Smooth muscle cell (in vitro differentiated cells): ENCODE measurements at regions not wholly inside any gene's neighbourhood (a gene's known extent, or its start where the extent isn't known, plus 50 kb on each side); places are given as distances from the start of the nearest gene placed in this dataset.

ENCODE experiments used
- DNase-seq: peaks from one replicate; lab custom pipeline; 2025; ENCODE audit not compliant: unreplicated experiment; lab: John Stamatoyannopoulos, UW
- H2AFZ ChIP-seq: fragments of 200-600 bp; sonication (generic); 2 replicates; pipeline ENCODE4 v1.6.0; 2016; ENCODE audit warnings: antibody characterized with exemption, low read depth, mild to moderate bottlenecking
- H3F3A ChIP-seq: fragments of 200-600 bp; sonication (generic); 2 replicates; pipeline ENCODE4 v1.6.0; 2017; ENCODE audit warnings: antibody characterized with exemption, low read depth
- H3K27ac ChIP-seq: fragments of 200-600 bp; sonication (generic); 2 replicates; pipeline ENCODE4 v1.5.1; 2016; ENCODE audit warnings: low read depth, mild to moderate bottlenecking
- H3K27me3 ChIP-seq: fragments of 200-600 bp; sonication (generic); 2 replicates; pipeline ENCODE4 v1.6.1; 2016; ENCODE audit warnings: low read depth, mild to moderate bottlenecking
- H3K36me3 ChIP-seq: fragments of 200-600 bp; sonication (generic); 2 replicates; pipeline ENCODE4 v1.5.1; 2016; ENCODE audit warnings: low read depth
- H3K4me1 ChIP-seq: fragments of 200-600 bp; sonication (generic); 2 replicates; pipeline ENCODE4 v1.5.1; 2016; ENCODE audit warnings: low read depth
- H3K4me2 ChIP-seq: fragments of 200-600 bp; sonication (generic); 2 replicates; pipeline ENCODE4 v1.6.0; 2016; ENCODE audit warnings: mild to moderate bottlenecking
- H3K4me3 ChIP-seq: fragments of 200-600 bp; sonication (generic); 2 replicates; pipeline ENCODE4 v1.5.1; 2016; ENCODE audit warnings: mild to moderate bottlenecking
- H3K79me2 ChIP-seq: fragments of 200-600 bp; sonication (generic); 2 replicates; pipeline ENCODE4 v1.6.0; 2016; ENCODE audit warnings: low read depth, mild to moderate bottlenecking
- H3K9ac ChIP-seq: fragments of 200-600 bp; sonication (generic); 2 replicates; pipeline ENCODE4 v1.6.0; 2016; ENCODE audit warnings: low read depth
- H3K9me3 ChIP-seq: fragments of 200-600 bp; sonication (generic); replicated peaks from 2 replicates; pipeline ENCODE4 v1.5.1; 2016; ENCODE audit warnings: low read depth
- H4K20me1 ChIP-seq: fragments of 200-600 bp; sonication (generic); 2 replicates; pipeline ENCODE4 v1.6.0; 2016; ENCODE audit warnings: low read depth
- WGBS: methylation state at CpG from one replicate; pipeline ENCODE4 v1.1.7; 2016; ENCODE audit warnings: low lambda C conversion rate; 5-methylcytosine and 5-hydroxymethylcytosine counted together
- TF ChIP-seq, protein P1 (sequence below): fragments of 200-600 bp; sonication (generic); IDR thresholded peaks from 2 replicates; pipeline ENCODE4 v1.5.1; 2017; ENCODE audit warnings: borderline replicate concordance, mild to moderate bottlenecking, antibody characterized with exemption; ENCODE audit not compliant: insufficient read depth, poor library complexity, severe bottlenecking

DNA sequence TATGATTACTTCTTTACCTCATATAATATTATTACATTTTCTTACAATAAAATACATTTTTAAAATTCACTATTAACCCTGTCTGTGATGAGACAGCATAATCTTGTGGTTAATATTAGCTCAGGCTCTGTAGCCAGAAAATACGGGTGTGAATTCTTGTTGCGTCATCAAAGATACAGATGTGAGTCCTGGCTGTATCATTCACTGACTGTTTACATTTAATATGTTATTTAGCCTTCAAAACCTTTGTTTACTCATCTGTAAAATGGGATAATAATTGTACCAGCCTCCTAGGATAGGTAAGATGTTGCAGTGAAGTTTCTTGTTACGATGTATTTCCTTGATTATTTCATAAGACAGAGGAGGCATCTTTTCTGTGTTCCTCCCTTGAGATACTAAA is 184.7 kb upstream of the PRPS1L1 start:
- no peak overlapping the region for H2AFZ ChIP-seq
- no peaks in the 10 kb centered on the region for H3K79me2 ChIP-seq
- no peak for DNase-seq
- no peak overlapping the region for H3K4me2 ChIP-seq
- no peak overlapping the region for H3K4me3 ChIP-seq
- H3K27me3 ChIP-seq: no peaks in the 10 kb centered on the region
- H4K20me1 ChIP-seq: no peaks in the 10 kb centered on the region
- 67% methylated on average over 3 of the region's 3 CpGs for WGBS
- no peaks in the 10 kb centered on the region for H3K9me3 ChIP-seq
- no peaks in the 10 kb centered on the region for H3K4me1 ChIP-seq
- no peak overlapping the region for H3K9ac ChIP-seq
- no peaks in the 10 kb centered on the region for H3K36me3 ChIP-seq
- H3F3A ChIP-seq: peaks cover 3% of the 10 kb centered on the region
- H3K27ac ChIP-seq: no peak overlapping the region
- TF ChIP-seq, protein P1, sequence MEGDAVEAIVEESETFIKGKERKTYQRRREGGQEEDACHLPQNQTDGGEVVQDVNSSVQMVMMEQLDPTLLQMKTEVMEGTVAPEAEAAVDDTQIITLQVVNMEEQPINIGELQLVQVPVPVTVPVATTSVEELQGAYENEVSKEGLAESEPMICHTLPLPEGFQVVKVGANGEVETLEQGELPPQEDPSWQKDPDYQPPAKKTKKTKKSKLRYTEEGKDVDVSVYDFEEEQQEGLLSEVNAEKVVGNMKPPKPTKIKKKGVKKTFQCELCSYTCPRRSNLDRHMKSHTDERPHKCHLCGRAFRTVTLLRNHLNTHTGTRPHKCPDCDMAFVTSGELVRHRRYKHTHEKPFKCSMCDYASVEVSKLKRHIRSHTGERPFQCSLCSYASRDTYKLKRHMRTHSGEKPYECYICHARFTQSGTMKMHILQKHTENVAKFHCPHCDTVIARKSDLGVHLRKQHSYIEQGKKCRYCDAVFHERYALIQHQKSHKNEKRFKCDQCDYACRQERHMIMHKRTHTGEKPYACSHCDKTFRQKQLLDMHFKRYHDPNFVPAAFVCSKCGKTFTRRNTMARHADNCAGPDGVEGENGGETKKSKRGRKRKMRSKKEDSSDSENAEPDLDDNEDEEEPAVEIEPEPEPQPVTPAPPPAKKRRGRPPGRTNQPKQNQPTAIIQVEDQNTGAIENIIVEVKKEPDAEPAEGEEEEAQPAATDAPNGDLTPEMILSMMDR: no peak

DNA sequence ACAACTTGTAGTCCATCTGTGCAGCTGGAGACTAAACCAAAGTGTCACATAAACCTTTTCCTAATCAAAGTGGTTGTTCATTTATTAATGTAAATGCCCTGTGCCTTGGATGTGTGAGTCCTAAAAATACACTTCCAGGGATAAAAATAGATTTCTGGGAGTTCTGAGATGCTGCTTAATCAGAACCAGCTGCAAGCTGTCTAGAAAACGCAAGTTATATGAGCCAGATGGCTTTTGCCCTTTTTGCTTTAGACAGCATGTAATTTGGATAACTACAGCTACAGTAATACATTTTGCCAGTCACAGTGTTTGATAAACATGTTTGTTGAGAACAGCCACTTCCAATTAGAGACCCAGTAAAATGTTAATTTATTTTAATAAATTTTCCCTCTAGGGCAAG is 185.1 kb upstream of the PRPS1L1 start:
- H3K9ac ChIP-seq: no peak overlapping the region
- no peak overlapping the region for H3K4me3 ChIP-seq
- no peak overlapping the region for H3K27ac ChIP-seq
- no peaks in the 10 kb centered on the region for H3K9me3 ChIP-seq
- peaks cover 3% of the 10 kb centered on the region for H3F3A ChIP-seq
- H3K4me2 ChIP-seq: no peak overlapping the region
- DNase-seq: no peak
- H3K27me3 ChIP-seq: no peaks in the 10 kb centered on the region
- H3K4me1 ChIP-seq: no peaks in the 10 kb centered on the region
- H3K36me3 ChIP-seq: no peaks in the 10 kb centered on the region
- 9% methylated on average over 1 of the region's 1 CpG for WGBS
- no peaks in the 10 kb centered on the region for H3K79me2 ChIP-seq
- TF ChIP-seq, protein P1: no peak
- no peak overlapping the region for H2AFZ ChIP-seq
- no peaks in the 10 kb centered on the region for H4K20me1 ChIP-seq

- Histone ChIP-seq H3F3A (peaks cover 3% of the 10 kb centered on the region), H3K36me3 (no peaks in the 10 kb centered on the region), H3K9ac (no peak overlapping the region), H3K79me2 (no peaks in the 10 kb centered on the region), H3K27ac (no peak overlapping the region), H3K4me3 (no peak overlapping the region), H4K20me1 (no peaks in the 10 kb centered on the region), H3K9me3 (no peaks in the 10 kb centered on the region), H3K4me1 (no peaks in the 10 kb centered on the region), H3K4me2 (no peak overlapping the region), H2AFZ (no peak overlapping the region), H3K27me3 (no peaks in the 10 kb centered on the region)
- no peak for DNase-seq
- 77% methylated on average over 1 of the region's 1 CpG for WGBS
- TF ChIP-seq, protein P1: no peak
These were observed 186.0 kb upstream of the PRPS1L1 start for GRCh38 chr7:18213652-18214051.

GRCh38 chr7:18216270-18216669 is 188.6 kb upstream of the PRPS1L1 start:
- H3K4me1 ChIP-seq: no peaks in the 10 kb centered on the region
- H3K9me3 ChIP-seq: no peaks in the 10 kb centered on the region
- no peaks in the 10 kb centered on the region for H3K79me2 ChIP-seq
- TF ChIP-seq, protein P1: no peak
- no peak overlapping the region for H3K4me2 ChIP-seq
- no peak for DNase-seq
- H3F3A ChIP-seq: peaks cover 3% of the 10 kb centered on the region
- H3K4me3 ChIP-seq: no peak overlapping the region
- H3K27me3 ChIP-seq: no peaks in the 10 kb centered on the region
- no peak overlapping the region for H3K27ac ChIP-seq
- H3K36me3 ChIP-seq: no peaks in the 10 kb centered on the region
- H3K9ac ChIP-seq: no peak overlapping the region
- 97% methylated on average over 2 of the region's 2 CpGs for WGBS
- H2AFZ ChIP-seq: no peak overlapping the region
- H4K20me1 ChIP-seq: no peaks in the 10 kb centered on the region
